Osteocyte (in vitro differentiated cells): ENCODE measurements at regions not wholly inside any gene's neighbourhood (a gene's known extent, or its start where the extent isn't known, plus 50 kb on each side); places are given as distances from the start of the nearest gene placed in this dataset.
"Not testable (repeated sequence)": the region's sequence is repeated elsewhere in the genome, so short reads cannot be mapped to it uniquely, and the experiment has no call there.

Experiments used
- DNase-seq: peaks from one replicate; pipeline ENCODE4 v3.0.0; 2021; ENCODE audit warnings: mixed read lengths; ENCODE audit not compliant: unreplicated experiment; ENCODE audit errors: extremely low spot score
- H3K27ac Mint-ChIP-seq: one replicate; pipeline ENCODE4 v1.8.0; 2021; ENCODE audit warnings: mild to moderate bottlenecking, mixed read lengths; ENCODE audit not compliant: unreplicated experiment
- H3K27me3 Mint-ChIP-seq: one replicate; pipeline ENCODE4 v1.8.0; 2021; ENCODE audit warnings: mixed read lengths; ENCODE audit not compliant: unreplicated experiment
- H3K36me3 Mint-ChIP-seq: one replicate; pipeline ENCODE4 v1.8.0; 2021; ENCODE audit warnings: mixed read lengths; ENCODE audit not compliant: unreplicated experiment
- H3K4me1 Mint-ChIP-seq: one replicate; pipeline ENCODE4 v1.8.0; 2021; ENCODE audit warnings: mixed read lengths; ENCODE audit not compliant: unreplicated experiment
- H3K4me3 Mint-ChIP-seq: one replicate; pipeline ENCODE4 v1.8.0; 2021; ENCODE audit warnings: mild to moderate bottlenecking, moderate library complexity, mixed read lengths; ENCODE audit not compliant: unreplicated experiment
- H3K9me3 Mint-ChIP-seq: one replicate; pipeline ENCODE4 v1.8.0; 2021; ENCODE audit warnings: mixed read lengths; ENCODE audit not compliant: unreplicated experiment
- CTCF ChIP-seq: fragments of 200-600 bp; sonication (generic); IDR thresholded peaks from 2 replicates; pipeline ENCODE4 v1.5.0; 2021; ENCODE audit warnings: antibody characterized with exemption, mild to moderate bottlenecking, moderate library complexity

GRCh38 chr21:23936224-23936623 lies 1671.1 kb downstream of the MRPL39 start:
- H3K9me3 Mint-ChIP-seq: peaks cover 24% of the 10 kb centered on the region

GRCh38 chr21:23930565-23930964 lies 1676.7 kb downstream of the MRPL39 start:
- no peak overlapping the region for H3K4me3 Mint-ChIP-seq
- no peak for DNase-seq
- H3K36me3 Mint-ChIP-seq: no peaks in the 10 kb centered on the region
- H3K9me3 Mint-ChIP-seq: peaks cover 18% of the 10 kb centered on the region
- H3K27me3 Mint-ChIP-seq: no peaks in the 10 kb centered on the region
- no peaks in the 10 kb centered on the region for H3K4me1 Mint-ChIP-seq
- TF ChIP-seq CTCF: no peak
- H3K27ac Mint-ChIP-seq: no peak overlapping the region

More at GRCh38 chr21:23936224-23936623, 1671.1 kb downstream of the MRPL39 start:
- no peaks in the 10 kb centered on the region for H3K4me1 Mint-ChIP-seq
- H3K4me3 Mint-ChIP-seq: no peak overlapping the region
- no peaks in the 10 kb centered on the region for H3K27me3 Mint-ChIP-seq
- TF ChIP-seq CTCF: no peak
- no peak for DNase-seq
- no peak overlapping the region for H3K27ac Mint-ChIP-seq
- H3K36me3 Mint-ChIP-seq: no peaks in the 10 kb centered on the region

GRCh38 chr21:23926430-23926829 lies 1680.9 kb downstream of the MRPL39 start:
- not testable (repeated sequence) for H3K4me3 Mint-ChIP-seq, H3K4me1 Mint-ChIP-seq, H3K27me3 Mint-ChIP-seq, DNase-seq, H3K36me3 Mint-ChIP-seq, H3K27ac Mint-ChIP-seq
- peaks cover 42% of the 10 kb centered on the region for H3K9me3 Mint-ChIP-seq

- DNase-seq: no peak
- no peak for TF ChIP-seq CTCF
- Mint-ChIP-seq H3K9me3 (peaks cover 60% of the 10 kb centered on the region), H3K27ac (no peak overlapping the region), H3K4me1 (no peaks in the 10 kb centered on the region), H3K36me3 (no peaks in the 10 kb centered on the region), H3K27me3 (no peaks in the 10 kb centered on the region), H3K4me3 (no peak overlapping the region)
Measured at GRCh38 chr21:23921670-23922418, 1685.4 kb downstream of the MRPL39 start.

- Mint-ChIP-seq H3K27me3 (no peaks in the 10 kb centered on the region), H3K4me1 (no peaks in the 10 kb centered on the region), H3K27ac (no peak overlapping the region), H3K4me3 (no peak overlapping the region), H3K36me3 (no peaks in the 10 kb centered on the region), H3K9me3 (peaks cover 56% of the 10 kb centered on the region)
- DNase-seq: no peak
- no peak for TF ChIP-seq CTCF
Measured at GRCh38 chr21:23900727-23901126, 1706.6 kb downstream of the MRPL39 start.
